ENCODE measurements at regions not wholly inside any gene's neighbourhood (a gene's known extent, or its start where the extent isn't known, plus 50 kb on each side); places are given as distances from the start of the nearest gene placed in this dataset.
"Not testable (repeated sequence)": the region's sequence is repeated elsewhere in the genome, so short reads cannot be mapped to it uniquely, and the experiment has no call there.

GRCh38 chr15:20284891-20285535 is 256.6 kb downstream of the GOLGA6L6 start:
- not testable (repeated sequence) for TF ChIP-seq CTCF (IDR thresholded peaks at IDR 0.05; ENCODE audit: insufficient read depth, low read depth, low read length); EZH2 (IDR thresholded peaks at IDR 0.05; ENCODE audit: insufficient read depth, low read length)
